Natural killer cell (primary cell): ENCODE measurements at regions not wholly inside any gene's neighbourhood (a gene's known extent, or its start where the extent isn't known, plus 50 kb on each side); places are given as distances from the start of the nearest gene placed in this dataset.

Experiments
- ATAC-seq, 3 donors: fragments of 150-1000 bp in 2 of 3; fragments of 200-7000 bp in 1 of 3; cut with Tn5 transposase; 1 replicate in 1 of 3; 2 replicates in 2 of 3; pipeline ENCODE4 v1.10.0; 2021; ENCODE audit warnings: mild to moderate bottlenecking in 2 of 3, moderate library complexity in 2 of 3
- DNase-seq, 2 donors: peaks; one replicate each; pipeline versions ENCODE4 v3.0.0 to v3.0.0-alpha.2; 2013 to 2021; ENCODE audit warnings: mixed read lengths in 1 of 2
- H3K27ac ChIP-seq: one replicate; pipeline ENCODE4 v1.5.1; 2013; ENCODE audit warnings: mild to moderate bottlenecking, low read length
- H3K27me3 ChIP-seq: one replicate; pipeline ENCODE4 v1.6.1; 2013; ENCODE audit warnings: low read length; ENCODE audit not compliant: control insufficient read depth, insufficient read depth
- H3K36me3 ChIP-seq: one replicate; pipeline ENCODE4 v1.6.1; 2013; ENCODE audit warnings: low read length; ENCODE audit not compliant: control insufficient read depth, insufficient read depth
- H3K4me1 ChIP-seq: one replicate; pipeline ENCODE4 v1.6.1; 2013; ENCODE audit warnings: low read length; ENCODE audit not compliant: control insufficient read depth, insufficient read depth
- H3K4me3 ChIP-seq: one replicate; pipeline ENCODE4 v1.5.1; 2013; ENCODE audit warnings: low read length
- H3K9me3 ChIP-seq: one replicate; pipeline ENCODE4 v1.6.1; 2013; ENCODE audit warnings: low read length; ENCODE audit not compliant: control insufficient read depth, insufficient read depth
- H3K27ac Mint-ChIP-seq, 2 donors: one replicate each; pipeline ENCODE4 v1.8.0; 2022; ENCODE audit warnings: mild to moderate bottlenecking in 2 of 2, mixed read lengths in 2 of 2, moderate library complexity in 1 of 2
- H3K27me3 Mint-ChIP-seq, 2 donors: one replicate each; pipeline ENCODE4 v1.8.0; 2022; ENCODE audit warnings: low read depth in 2 of 2, mixed read lengths in 2 of 2
- H3K36me3 Mint-ChIP-seq: one replicate; pipeline ENCODE4 v1.8.0; 2022; ENCODE audit warnings: mixed read lengths
- H3K4me1 Mint-ChIP-seq, 2 donors: one replicate each; pipeline ENCODE4 v1.8.0; 2022; ENCODE audit warnings: mixed read lengths in 2 of 2
- H3K4me3 Mint-ChIP-seq: one replicate; pipeline ENCODE4 v1.8.0; 2022; ENCODE audit warnings: mild to moderate bottlenecking, moderate library complexity, mixed read lengths
- H3K9me3 Mint-ChIP-seq, 2 donors: one replicate each; pipeline ENCODE4 v1.8.0; 2022; ENCODE audit warnings: mixed read lengths in 2 of 2
- CTCF ChIP-seq: fragments of 200-600 bp; IDR thresholded peaks from one replicate; pipeline ENCODE4 v1.8.0; 2022; ENCODE audit warnings: antibody characterized with exemption
- WGBS: methylation state at CpG from one replicate; pipeline ENCODE4 v1.1.7; 2013; ENCODE audit warnings: missing lambda C conversion rate; ENCODE audit not compliant: insufficient coverage; 5-methylcytosine and 5-hydroxymethylcytosine counted together
- intact Hi-C: fragments of 100-400 bp; cut with micrococcal nuclease; formaldehyde crosslinking; loops from one replicate; pipeline ENCODE4 v1.14.2; 2022

- no peak overlapping the region for H3K4me3 Mint-ChIP-seq
- no peak overlapping the region for H3K27ac Mint-ChIP-seq
- Histone ChIP-seq H3K36me3 (no peaks in the 10 kb centered on the region), H3K27me3 (no peaks in the 10 kb centered on the region), H3K4me3 (no peak overlapping the region), H3K9me3 (no peaks in the 10 kb centered on the region), H3K27ac (no peak overlapping the region), H3K4me1 (no peaks in the 10 kb centered on the region)
- WGBS, result 75% methylated on average over 3 of the region's 3 CpGs
- no peaks in the 10 kb centered on the region for H3K36me3 Mint-ChIP-seq
- peaks cover 19 to 26% of the 10 kb centered on the region in 2 donors for H3K27me3 Mint-ChIP-seq
- no peaks in the 10 kb centered on the region for H3K9me3 Mint-ChIP-seq
- intact Hi-C loops, result no loop called here
- ATAC-seq (no peak), DNase-seq (no peak)
- H3K4me1 Mint-ChIP-seq, result no peaks in the 10 kb centered on the region
- no peak for TF ChIP-seq CTCF
Measured at GRCh38 chr10:22111705-22112104, 106.1 kb downstream of the EBLN1 start.

DNA sequence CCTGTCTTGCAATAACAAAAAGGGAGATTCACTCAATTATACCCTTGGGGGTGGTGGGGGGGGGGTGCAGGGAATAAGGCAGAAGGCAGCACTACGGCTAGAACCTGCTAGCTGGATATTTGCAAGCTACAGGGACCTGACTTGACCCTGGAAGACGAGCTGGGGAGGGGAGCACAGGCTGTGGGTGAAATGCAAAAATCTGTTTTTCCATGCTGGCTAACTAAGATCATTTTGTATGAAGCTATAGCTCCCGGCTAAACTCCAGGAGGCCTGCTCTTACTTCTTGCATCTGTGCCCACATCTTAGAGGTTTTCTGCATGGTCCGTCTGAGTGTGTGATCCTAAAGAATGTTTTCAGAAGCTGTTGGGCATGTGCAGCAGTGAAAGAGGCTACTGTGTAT, 106.6 kb downstream of the EBLN1 start:
- WGBS, result 85% methylated on average over 4 of the region's 4 CpGs
- no peaks in the 10 kb centered on the region for H3K36me3 ChIP-seq
- Mint-ChIP-seq H3K4me3 (no peak overlapping the region), H3K27me3 (peaks cover 19 to 24% of the 10 kb centered on the region in 2 donors), H3K36me3 (no peaks in the 10 kb centered on the region), H3K9me3 (no peaks in the 10 kb centered on the region), H3K27ac (no peak overlapping the region), H3K4me1 (no peaks in the 10 kb centered on the region)
- H3K4me1 ChIP-seq, result no peaks in the 10 kb centered on the region
- no peaks in the 10 kb centered on the region for H3K27me3 ChIP-seq
- no peak for TF ChIP-seq CTCF
- no peaks in the 10 kb centered on the region for H3K9me3 ChIP-seq
- ATAC-seq (no peak), DNase-seq (no peak)
- no peak overlapping the region for H3K4me3 ChIP-seq
- no peak overlapping the region for H3K27ac ChIP-seq
- intact Hi-C loops, result no loop called here

DNA sequence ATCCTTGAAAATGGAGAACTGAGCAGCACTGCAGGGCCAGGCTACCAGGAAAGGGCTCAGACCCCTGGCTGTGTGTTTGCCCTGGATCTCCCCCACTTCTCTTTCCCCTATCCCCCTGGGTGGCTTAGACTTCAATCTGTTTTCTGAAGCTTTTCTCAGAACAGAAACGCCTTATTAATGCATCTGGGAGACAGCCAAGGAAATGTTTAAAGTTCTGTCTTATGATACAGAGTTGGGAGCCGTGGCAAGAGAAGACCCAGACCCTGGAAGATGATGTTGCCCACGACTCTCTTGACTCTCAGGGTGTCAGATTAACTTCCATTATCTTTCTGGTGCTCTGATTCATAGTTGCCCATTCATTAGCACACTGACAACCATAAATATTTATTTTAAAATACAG, 107.1 kb downstream of the EBLN1 start:
- no peak overlapping the region for H3K27ac ChIP-seq
- no peak for ATAC-seq
- H3K4me3 ChIP-seq, result no peak overlapping the region
- H3K27ac Mint-ChIP-seq, result no peak overlapping the region
- no peaks in the 10 kb centered on the region for H3K9me3 Mint-ChIP-seq
- no peaks in the 10 kb centered on the region for H3K36me3 Mint-ChIP-seq
- 81% methylated on average over 3 of the region's 3 CpGs for WGBS
- no peaks in the 10 kb centered on the region for H3K4me1 Mint-ChIP-seq
- no peaks in the 10 kb centered on the region for H3K27me3 ChIP-seq
- peaks cover 19 to 22% of the 10 kb centered on the region in 2 donors for H3K27me3 Mint-ChIP-seq
- no peak overlapping the region for H3K4me3 Mint-ChIP-seq
- intact Hi-C loops, result no loop called here
- no peaks in the 10 kb centered on the region for H3K9me3 ChIP-seq
- no peaks in the 10 kb centered on the region for H3K36me3 ChIP-seq
- H3K4me1 ChIP-seq, result no peaks in the 10 kb centered on the region
- no peak for DNase-seq
- TF ChIP-seq CTCF, result no peak

DNA sequence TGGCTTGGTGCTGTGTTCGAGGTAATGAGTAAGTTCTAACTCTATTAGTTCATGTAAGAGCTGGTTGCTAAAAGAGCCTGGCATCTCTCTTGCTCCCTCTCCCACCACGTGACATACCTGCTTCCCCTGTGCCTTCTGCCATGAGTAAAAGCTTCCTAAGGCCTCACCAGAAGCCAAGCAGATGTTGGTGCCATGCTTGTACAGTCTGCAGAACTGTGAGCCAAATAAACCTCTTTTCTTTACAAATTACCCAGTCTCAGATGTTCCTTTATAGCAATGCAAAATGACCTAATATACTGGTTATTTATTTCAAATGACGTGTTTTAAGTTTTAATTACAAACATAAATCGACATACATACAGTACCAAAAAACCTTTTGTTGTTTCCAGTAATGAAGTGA, 101.7 kb upstream of the DNAJC1 start:
- no peak overlapping the region for H3K4me3 Mint-ChIP-seq
- WGBS, result 77% methylated on average over 2 of the region's 4 CpGs
- Histone ChIP-seq H3K36me3 (no peaks in the 10 kb centered on the region), H3K4me3 (no peak overlapping the region), H3K4me1 (no peaks in the 10 kb centered on the region), H3K27me3 (no peaks in the 10 kb centered on the region), H3K9me3 (no peaks in the 10 kb centered on the region), H3K27ac (no peak overlapping the region)
- H3K27ac Mint-ChIP-seq, result no peak overlapping the region
- intact Hi-C loops, result no loop called here
- peaks cover 0 to 9% of the 10 kb centered on the region in 2 donors for H3K27me3 Mint-ChIP-seq
- H3K9me3 Mint-ChIP-seq, result no peaks in the 10 kb centered on the region
- no peaks in the 10 kb centered on the region for H3K36me3 Mint-ChIP-seq
- no peak for TF ChIP-seq CTCF
- ATAC-seq, result no peak
- no peak for DNase-seq
- peaks cover 0 to 7% of the 10 kb centered on the region in 2 donors for H3K4me1 Mint-ChIP-seq
